Bone marrow (tissue), 2 donors: ENCODE measurements at regions not wholly inside any gene's neighbourhood (a gene's known extent, or its start where the extent isn't known, plus 50 kb on each side); places are given as distances from the start of the nearest gene placed in this dataset.
"Not testable (repeated sequence)": the region's sequence is repeated elsewhere in the genome, so short reads cannot be mapped to it uniquely, and the experiment has no call there.

Experiments
- DNase-seq, 2 donors: peaks; one replicate each; lab custom pipeline; 2025; lab: John Stamatoyannopoulos, UW

- DNase-seq: no peak
These were observed 350.0 kb upstream of the RUNX1 start for GRCh38 chr21:35399002-35399530.

GRCh38 chr21:35398346-35398982 is 349.4 kb upstream of the RUNX1 start:
- no peak for DNase-seq

GRCh38 chr21:35397781-35398180 is 348.7 kb upstream of the RUNX1 start:
- DNase-seq: no peak

GRCh38 chr21:35396655-35397054 is 347.6 kb upstream of the RUNX1 start:
- no peak for DNase-seq

- peak in 1 of 2 donors; percentile 70 for DNase-seq
These were observed 346.6 kb upstream of the RUNX1 start for GRCh38 chr21:35395728-35396127.

- no peak for DNase-seq
These were observed 345.7 kb upstream of the RUNX1 start for GRCh38 chr21:35394634-35395369.

GRCh38 chr21:35394049-35394448 is 344.9 kb upstream of the RUNX1 start:
- DNase-seq: no peak

- DNase-seq: no peak
These were observed 341.1 kb upstream of the RUNX1 start for GRCh38 chr21:35390013-35390776.

- no peak for DNase-seq
These were observed 337.5 kb upstream of the RUNX1 start for GRCh38 chr21:35386491-35387079.

GRCh38 chr21:35384375-35384774 is 335.3 kb upstream of the RUNX1 start:
- no peak for DNase-seq

GRCh38 chr21:35382696-35383095 is 333.6 kb upstream of the RUNX1 start:
- DNase-seq: no peak

- no peak for DNase-seq
These were observed 332.7 kb upstream of the RUNX1 start for GRCh38 chr21:35381743-35382310.

- not testable (repeated sequence) for DNase-seq
These were observed 331.2 kb upstream of the RUNX1 start for GRCh38 chr21:35380304-35380703.

GRCh38 chr21:35378881-35379280 is 329.8 kb upstream of the RUNX1 start:
- DNase-seq: no peak

GRCh38 chr21:35377505-35378090 is 328.5 kb upstream of the RUNX1 start:
- DNase-seq: no peak

- DNase-seq: no peak
These were observed 327.5 kb upstream of the RUNX1 start for GRCh38 chr21:35376406-35377135.

GRCh38 chr21:35375115-35375514 is 326.0 kb upstream of the RUNX1 start:
- no peak for DNase-seq

- DNase-seq: no peak
These were observed 324.9 kb upstream of the RUNX1 start for GRCh38 chr21:35373998-35374397.

- no peak for DNase-seq
These were observed 323.1 kb upstream of the RUNX1 start for GRCh38 chr21:35372201-35372600.

- DNase-seq: no peak
These were observed 321.6 kb upstream of the RUNX1 start for GRCh38 chr21:35370671-35371070.

- no peak for DNase-seq
These were observed 321.0 kb upstream of the RUNX1 start for GRCh38 chr21:35370071-35370470.
